ENCODE measurements at regions not wholly inside any gene's neighbourhood (a gene's known extent, or its start where the extent isn't known, plus 50 kb on each side); places are given as distances from the start of the nearest gene placed in this dataset.
A peak's percentile ranks its signal among the peaks of the same experiment; 100 is the strongest.

GRCh38 chr17:5635949-5636348 is 51.6 kb upstream of the NLRP1 start:
- no peak for DNase-seq

- no peak for DNase-seq
These were observed 54.3 kb upstream of the NLRP1 start for GRCh38 chr17:5638596-5638995.

GRCh38 chr17:5640726-5641125 is 56.4 kb upstream of the NLRP1 start:
- DNase-seq = no peak

- no peak for DNase-seq
These were observed 58.4 kb upstream of the NLRP1 start for GRCh38 chr17:5642752-5643151.

GRCh38 chr17:5644065-5644464 is 59.8 kb upstream of the NLRP1 start:
- no peak for DNase-seq

- no peak for DNase-seq
These were observed 67.0 kb upstream of the NLRP1 start for GRCh38 chr17:5651348-5651747.

- DNase-seq = no peak
These were observed 77.3 kb upstream of the NLRP1 start for GRCh38 chr17:5661491-5662125.

- no peak for DNase-seq
These were observed 78.2 kb upstream of the NLRP1 start for GRCh38 chr17:5662409-5663085.

GRCh38 chr17:5665164-5665563 is 80.9 kb upstream of the NLRP1 start:
- DNase-seq = no peak

GRCh38 chr17:5667871-5668270 is 83.6 kb upstream of the NLRP1 start:
- peak; percentile 3 for DNase-seq

- DNase-seq = no peak
These were observed 84.3 kb upstream of the NLRP1 start for GRCh38 chr17:5668557-5669138.

GRCh38 chr17:5669191-5669590 is 84.9 kb upstream of the NLRP1 start:
- DNase-seq = no peak

- no peak for DNase-seq
These were observed 87.8 kb upstream of the NLRP1 start for GRCh38 chr17:5672141-5672540.

- peak; percentile 71 for DNase-seq
These were observed 88.6 kb upstream of the NLRP1 start for GRCh38 chr17:5672815-5673430.

- DNase-seq = no peak
These were observed 91.5 kb upstream of the NLRP1 start for GRCh38 chr17:5675625-5676421.

- DNase-seq = peak; percentile 19
These were observed 93.3 kb upstream of the NLRP1 start for GRCh38 chr17:5677620-5678019.

- DNase-seq = no peak
These were observed 93.9 kb upstream of the NLRP1 start for GRCh38 chr17:5678171-5678570.

GRCh38 chr17:5680766-5681165 is 96.5 kb upstream of the NLRP1 start:
- DNase-seq = no peak

GRCh38 chr17:5683241-5683640 is 98.9 kb upstream of the NLRP1 start:
- DNase-seq = no peak

GRCh38 chr17:5686074-5686635 is 101.8 kb upstream of the NLRP1 start:
- DNase-seq = no peak

- no peak for DNase-seq
These were observed 103.3 kb upstream of the NLRP1 start for GRCh38 chr17:5687646-5688045.

- DNase-seq = no peak
These were observed 109.5 kb upstream of the NLRP1 start for GRCh38 chr17:5693821-5694220.

GRCh38 chr17:5694551-5694950 is 110.2 kb upstream of the NLRP1 start:
- no peak for DNase-seq

Measured in inflammatory macrophage treated with lipopolysaccharide for 4 hours (primary cell).